Liver (tissue), 3 donors: ENCODE measurements at regions not wholly inside any gene's neighbourhood (a gene's known extent, or its start where the extent isn't known, plus 50 kb on each side); places are given as distances from the start of the nearest gene placed in this dataset.
A peak's percentile ranks its signal among the peaks of the same experiment; 100 is the strongest.

Source experiments
- FOXA1 ChIP-seq: IDR thresholded peaks from 2 replicates; pipeline ENCODE4 v1.6.1; 2016; ENCODE audit warnings: antibody characterized with exemption
- GABPA ChIP-seq, 2 donors: IDR thresholded peaks in 1 of 2; conservative IDR thresholded peaks in 1 of 2; 2 replicates each; pipeline ENCODE4 v1.6.1; 2016; ENCODE audit warnings: antibody characterized with exemption in 2 of 2, mild to moderate bottlenecking in 1 of 2, moderate library complexity in 1 of 2
- JUND ChIP-seq, 2 donors: IDR thresholded peaks; 2 replicates each; pipeline ENCODE4 v1.6.1; 2016; ENCODE audit warnings: antibody characterized with exemption in 2 of 2
- YY1 ChIP-seq: IDR thresholded peaks from 2 replicates; pipeline ENCODE4 v1.6.1; 2016; ENCODE audit warnings: antibody characterized with exemption, mild to moderate bottlenecking
- TF ChIP-seq, protein P1 (sequence below): fragments of 150-350 bp; IDR thresholded peaks from 2 replicates; pipeline ENCODE4 v1.5.1; 2017; ENCODE audit warnings: improper control_type of control experiment, low read depth, low read length; ENCODE audit not compliant: missing input control
- TF ChIP-seq, protein P2 (sequence below): IDR thresholded peaks from 2 replicates; pipeline ENCODE4 v1.6.1; 2016; ENCODE audit warnings: antibody characterized with exemption
- TF ChIP-seq, protein P3 (sequence below): IDR thresholded peaks from 2 replicates; pipeline ENCODE4 v1.6.1; 2016; ENCODE audit warnings: antibody characterized with exemption, mild to moderate bottlenecking
- donor health status: healthy.
- donor health status: healthy.

- TF ChIP-seq, protein P1, sequence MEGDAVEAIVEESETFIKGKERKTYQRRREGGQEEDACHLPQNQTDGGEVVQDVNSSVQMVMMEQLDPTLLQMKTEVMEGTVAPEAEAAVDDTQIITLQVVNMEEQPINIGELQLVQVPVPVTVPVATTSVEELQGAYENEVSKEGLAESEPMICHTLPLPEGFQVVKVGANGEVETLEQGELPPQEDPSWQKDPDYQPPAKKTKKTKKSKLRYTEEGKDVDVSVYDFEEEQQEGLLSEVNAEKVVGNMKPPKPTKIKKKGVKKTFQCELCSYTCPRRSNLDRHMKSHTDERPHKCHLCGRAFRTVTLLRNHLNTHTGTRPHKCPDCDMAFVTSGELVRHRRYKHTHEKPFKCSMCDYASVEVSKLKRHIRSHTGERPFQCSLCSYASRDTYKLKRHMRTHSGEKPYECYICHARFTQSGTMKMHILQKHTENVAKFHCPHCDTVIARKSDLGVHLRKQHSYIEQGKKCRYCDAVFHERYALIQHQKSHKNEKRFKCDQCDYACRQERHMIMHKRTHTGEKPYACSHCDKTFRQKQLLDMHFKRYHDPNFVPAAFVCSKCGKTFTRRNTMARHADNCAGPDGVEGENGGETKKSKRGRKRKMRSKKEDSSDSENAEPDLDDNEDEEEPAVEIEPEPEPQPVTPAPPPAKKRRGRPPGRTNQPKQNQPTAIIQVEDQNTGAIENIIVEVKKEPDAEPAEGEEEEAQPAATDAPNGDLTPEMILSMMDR = no peak
- TF ChIP-seq, protein P2, sequence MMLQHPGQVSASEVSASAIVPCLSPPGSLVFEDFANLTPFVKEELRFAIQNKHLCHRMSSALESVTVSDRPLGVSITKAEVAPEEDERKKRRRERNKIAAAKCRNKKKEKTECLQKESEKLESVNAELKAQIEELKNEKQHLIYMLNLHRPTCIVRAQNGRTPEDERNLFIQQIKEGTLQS = peak; percentile 68
- TF ChIP-seq JUND (IDR thresholded peaks at IDR 0.05) = no peak
- TF ChIP-seq, protein P3, sequence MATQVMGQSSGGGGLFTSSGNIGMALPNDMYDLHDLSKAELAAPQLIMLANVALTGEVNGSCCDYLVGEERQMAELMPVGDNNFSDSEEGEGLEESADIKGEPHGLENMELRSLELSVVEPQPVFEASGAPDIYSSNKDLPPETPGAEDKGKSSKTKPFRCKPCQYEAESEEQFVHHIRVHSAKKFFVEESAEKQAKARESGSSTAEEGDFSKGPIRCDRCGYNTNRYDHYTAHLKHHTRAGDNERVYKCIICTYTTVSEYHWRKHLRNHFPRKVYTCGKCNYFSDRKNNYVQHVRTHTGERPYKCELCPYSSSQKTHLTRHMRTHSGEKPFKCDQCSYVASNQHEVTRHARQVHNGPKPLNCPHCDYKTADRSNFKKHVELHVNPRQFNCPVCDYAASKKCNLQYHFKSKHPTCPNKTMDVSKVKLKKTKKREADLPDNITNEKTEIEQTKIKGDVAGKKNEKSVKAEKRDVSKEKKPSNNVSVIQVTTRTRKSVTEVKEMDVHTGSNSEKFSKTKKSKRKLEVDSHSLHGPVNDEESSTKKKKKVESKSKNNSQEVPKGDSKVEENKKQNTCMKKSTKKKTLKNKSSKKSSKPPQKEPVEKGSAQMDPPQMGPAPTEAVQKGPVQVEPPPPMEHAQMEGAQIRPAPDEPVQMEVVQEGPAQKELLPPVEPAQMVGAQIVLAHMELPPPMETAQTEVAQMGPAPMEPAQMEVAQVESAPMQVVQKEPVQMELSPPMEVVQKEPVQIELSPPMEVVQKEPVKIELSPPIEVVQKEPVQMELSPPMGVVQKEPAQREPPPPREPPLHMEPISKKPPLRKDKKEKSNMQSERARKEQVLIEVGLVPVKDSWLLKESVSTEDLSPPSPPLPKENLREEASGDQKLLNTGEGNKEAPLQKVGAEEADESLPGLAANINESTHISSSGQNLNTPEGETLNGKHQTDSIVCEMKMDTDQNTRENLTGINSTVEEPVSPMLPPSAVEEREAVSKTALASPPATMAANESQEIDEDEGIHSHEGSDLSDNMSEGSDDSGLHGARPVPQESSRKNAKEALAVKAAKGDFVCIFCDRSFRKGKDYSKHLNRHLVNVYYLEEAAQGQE = no peak
- TF ChIP-seq YY1 = no peak
- no peak for TF ChIP-seq GABPA (IDR thresholded peaks at IDR 0.05 in 1 of 2, conservative IDR thresholded peaks at IDR 0.05 in 1 of 2)
- no peak for TF ChIP-seq FOXA1
Observed at GRCh38 chr14:31993521-31993951, 83.6 kb upstream of the ARHGAP5 start.
